ENCODE measurements at regions not wholly inside any gene's neighbourhood (a gene's known extent, or its start where the extent isn't known, plus 50 kb on each side); places are given as distances from the start of the nearest gene placed in this dataset.

DNA sequence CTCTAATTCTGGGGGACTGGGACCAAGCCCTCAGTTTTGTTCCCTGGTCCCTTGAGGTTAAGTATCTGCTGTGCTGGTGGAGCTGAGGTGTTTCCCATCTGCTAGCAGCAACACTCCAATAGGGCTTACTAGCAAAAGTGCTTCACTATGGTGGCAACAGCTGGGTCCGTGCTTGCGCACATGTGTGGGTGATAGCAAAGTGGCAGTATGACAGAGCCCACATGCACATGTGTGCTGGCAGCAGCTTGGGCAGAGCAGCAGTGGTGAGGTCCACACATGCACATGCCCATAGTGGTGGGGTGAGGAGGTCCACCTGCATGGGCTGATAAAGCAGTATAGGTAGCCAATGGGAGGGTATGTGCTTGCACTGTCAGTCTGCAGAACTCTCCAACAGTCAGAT, 1723.7 kb downstream of the SUCLG1 start:
- no peak overlapping the region for H3K4me3 ChIP-seq (ENCODE audit: low read depth, low read length)
- TF ChIP-seq, protein P1, sequence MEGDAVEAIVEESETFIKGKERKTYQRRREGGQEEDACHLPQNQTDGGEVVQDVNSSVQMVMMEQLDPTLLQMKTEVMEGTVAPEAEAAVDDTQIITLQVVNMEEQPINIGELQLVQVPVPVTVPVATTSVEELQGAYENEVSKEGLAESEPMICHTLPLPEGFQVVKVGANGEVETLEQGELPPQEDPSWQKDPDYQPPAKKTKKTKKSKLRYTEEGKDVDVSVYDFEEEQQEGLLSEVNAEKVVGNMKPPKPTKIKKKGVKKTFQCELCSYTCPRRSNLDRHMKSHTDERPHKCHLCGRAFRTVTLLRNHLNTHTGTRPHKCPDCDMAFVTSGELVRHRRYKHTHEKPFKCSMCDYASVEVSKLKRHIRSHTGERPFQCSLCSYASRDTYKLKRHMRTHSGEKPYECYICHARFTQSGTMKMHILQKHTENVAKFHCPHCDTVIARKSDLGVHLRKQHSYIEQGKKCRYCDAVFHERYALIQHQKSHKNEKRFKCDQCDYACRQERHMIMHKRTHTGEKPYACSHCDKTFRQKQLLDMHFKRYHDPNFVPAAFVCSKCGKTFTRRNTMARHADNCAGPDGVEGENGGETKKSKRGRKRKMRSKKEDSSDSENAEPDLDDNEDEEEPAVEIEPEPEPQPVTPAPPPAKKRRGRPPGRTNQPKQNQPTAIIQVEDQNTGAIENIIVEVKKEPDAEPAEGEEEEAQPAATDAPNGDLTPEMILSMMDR (IDR thresholded peaks at IDR 0.05; ENCODE audit: low read depth, low read length) = no peak

DNA sequence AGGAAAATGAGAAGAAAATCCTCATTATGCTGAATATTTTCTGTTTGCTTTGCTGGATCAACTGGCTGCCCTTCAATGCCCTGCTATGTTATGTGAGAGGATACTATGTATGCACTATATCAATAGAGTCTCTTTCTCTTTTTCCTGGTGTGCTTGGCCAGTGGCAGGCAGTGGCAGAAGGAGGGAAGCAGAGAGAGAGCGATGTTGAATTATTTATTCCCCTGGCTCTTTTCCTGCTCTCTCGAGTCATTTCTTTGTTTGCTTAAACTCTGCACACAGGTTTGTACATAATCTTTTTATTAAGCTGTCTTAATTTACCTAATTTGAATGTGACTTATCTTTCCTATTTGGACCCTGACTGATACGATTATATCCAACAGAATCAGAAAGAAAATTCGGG, 1727.3 kb downstream of the SUCLG1 start:
- TF ChIP-seq, protein P1 (IDR thresholded peaks at IDR 0.05; ENCODE audit: low read depth, low read length) = no peak
- no peak overlapping the region for H3K4me3 ChIP-seq (ENCODE audit: low read depth, low read length)

DNA sequence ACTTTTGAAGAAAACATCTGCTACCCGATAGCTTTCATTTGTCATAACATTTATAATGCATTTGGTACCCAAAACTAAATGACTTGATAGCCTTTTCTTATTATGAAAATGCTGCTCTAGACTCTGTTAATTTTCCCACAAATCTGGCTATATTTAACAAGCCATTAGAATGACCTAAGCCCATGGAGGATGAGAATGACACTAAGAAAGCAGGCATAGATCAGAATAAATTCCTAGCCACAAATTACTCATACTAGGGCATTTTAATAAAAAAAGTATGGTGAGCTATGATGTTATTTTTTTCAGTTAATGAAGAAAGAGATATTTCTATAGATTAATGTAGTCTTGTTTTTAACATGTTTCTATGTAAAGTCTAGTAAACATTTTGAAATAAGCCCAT, 1728.3 kb downstream of the SUCLG1 start:
- TF ChIP-seq, protein P1 (IDR thresholded peaks at IDR 0.05; ENCODE audit: low read depth, low read length) = no peak

DNA sequence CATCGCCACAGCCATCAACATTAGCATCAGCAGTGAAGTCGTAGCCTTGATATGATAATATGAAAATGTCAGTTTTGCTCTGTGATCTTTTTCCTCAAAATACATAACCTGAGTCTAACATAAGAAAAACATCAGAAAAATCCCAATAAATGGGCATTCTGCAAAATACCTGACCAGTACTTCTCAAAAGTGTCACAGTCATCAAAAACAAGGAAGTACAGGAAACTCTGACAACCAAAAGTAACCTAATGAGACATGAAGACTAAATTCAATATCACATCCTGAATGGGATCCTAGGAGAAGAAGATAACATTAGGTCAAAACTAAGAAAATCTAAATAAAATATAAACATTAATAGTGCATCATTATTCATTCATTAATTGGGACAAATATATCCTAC, 1731.0 kb downstream of the SUCLG1 start:
- TF ChIP-seq, protein P1 (IDR thresholded peaks at IDR 0.05; ENCODE audit: low read depth, low read length) = no peak

More for the DNA sequence above, 1728.3 kb downstream of the SUCLG1 start:
- H3K4me3 ChIP-seq (ENCODE audit: low read depth, low read length) = no peak overlapping the region

DNA sequence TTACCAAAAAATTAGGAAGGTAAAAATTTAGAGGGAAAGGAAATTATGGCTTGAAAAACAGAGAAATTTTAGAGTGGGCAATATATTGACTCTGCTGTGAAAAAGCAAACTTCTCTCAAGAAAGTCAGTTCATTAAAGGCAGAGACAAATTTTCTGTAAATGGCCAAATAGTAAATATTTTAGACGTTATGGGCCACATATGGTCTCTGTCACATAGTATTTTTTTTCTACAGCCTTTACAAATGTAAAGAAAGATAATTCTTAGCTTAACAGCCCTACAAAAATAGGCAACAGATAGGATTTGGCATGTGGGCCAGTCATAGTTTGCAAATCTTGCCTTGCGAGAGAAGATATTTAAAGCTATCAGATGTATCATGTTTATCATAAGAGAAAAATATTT, 1750.4 kb downstream of the SUCLG1 start:
- H3K4me3 ChIP-seq (ENCODE audit: low read depth, low read length) = no peak overlapping the region
- TF ChIP-seq, protein P1 (IDR thresholded peaks at IDR 0.05; ENCODE audit: low read depth, low read length) = no peak

More for the DNA sequence above, 1731.0 kb downstream of the SUCLG1 start:
- no peak overlapping the region for H3K4me3 ChIP-seq (ENCODE audit: low read depth, low read length)

DNA sequence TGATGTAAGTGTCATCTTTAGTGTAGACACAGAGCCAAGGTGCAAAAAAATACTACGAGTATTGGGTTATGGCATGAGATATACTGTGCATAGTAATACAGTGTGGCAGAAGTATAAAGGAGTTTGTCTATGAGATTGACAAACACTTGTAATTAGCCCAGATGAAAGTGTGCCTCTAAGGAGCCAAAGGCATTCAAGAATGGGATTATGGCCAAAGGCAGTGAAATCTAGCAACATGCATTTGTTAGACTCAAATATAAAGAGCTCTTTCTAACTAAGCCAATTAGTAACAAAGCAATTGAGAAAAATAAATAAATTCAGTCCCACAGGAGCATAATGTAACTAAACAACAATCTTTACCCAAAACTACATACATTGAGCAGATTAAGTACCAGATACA, 1761.8 kb downstream of the SUCLG1 start:
- TF ChIP-seq, protein P1 (IDR thresholded peaks at IDR 0.05; ENCODE audit: low read depth, low read length) = no peak
- H3K4me3 ChIP-seq (ENCODE audit: low read depth, low read length) = no peak overlapping the region

DNA sequence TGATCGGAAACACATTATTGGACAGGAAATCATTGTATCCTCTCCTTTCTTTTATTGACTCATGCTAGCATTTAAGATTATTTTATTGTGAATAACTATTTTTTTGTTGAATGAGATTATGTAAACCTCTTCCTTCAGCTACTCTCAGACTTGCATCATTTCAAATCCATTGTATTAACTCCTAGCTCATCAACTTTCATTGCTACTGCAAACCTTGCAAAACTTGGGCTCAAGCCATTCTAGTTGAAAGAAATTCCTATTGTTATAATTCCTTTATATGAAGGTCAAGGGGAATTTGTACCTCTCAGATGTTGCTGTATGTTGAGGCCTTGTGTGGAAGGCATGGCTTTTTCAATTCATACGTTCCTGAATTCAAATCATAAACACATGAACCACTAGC, 1764.6 kb downstream of the SUCLG1 start:
- no peak overlapping the region for H3K4me3 ChIP-seq (ENCODE audit: low read depth, low read length)
- TF ChIP-seq, protein P1 (IDR thresholded peaks at IDR 0.05; ENCODE audit: low read depth, low read length) = no peak
